ENCODE measurements at regions not wholly inside any gene's neighbourhood (a gene's known extent, or its start where the extent isn't known, plus 50 kb on each side); places are given as distances from the start of the nearest gene placed in this dataset.

GRCh38 chr4:152234571-152234970, 301.3 kb downstream of the FBXW7 start:
- DNase-seq, result no peak

GRCh38 chr4:152232271-152232670, 303.6 kb downstream of the FBXW7 start:
- DNase-seq, result no peak

GRCh38 chr4:152229782-152230289, 306.1 kb downstream of the FBXW7 start:
- DNase-seq, result no peak

GRCh38 chr4:152225680-152226079, 310.2 kb downstream of the FBXW7 start:
- DNase-seq, result no peak

GRCh38 chr4:152224721-152225420, 311.0 kb downstream of the FBXW7 start:
- DNase-seq, result no peak

- DNase-seq, result no peak
Observed at GRCh38 chr4:152224223-152224622, 311.7 kb downstream of the FBXW7 start.

- DNase-seq, result no peak
Observed at GRCh38 chr4:152223600-152223999, 312.3 kb downstream of the FBXW7 start.

GRCh38 chr4:152221816-152222516, 313.9 kb downstream of the FBXW7 start:
- DNase-seq, result no peak

GRCh38 chr4:152220201-152220666, 315.7 kb downstream of the FBXW7 start:
- DNase-seq, result no peak

- no peak for DNase-seq
Observed at GRCh38 chr4:152218576-152218975, 317.3 kb downstream of the FBXW7 start.

GRCh38 chr4:152217896-152218295, 318.0 kb downstream of the FBXW7 start:
- DNase-seq, result no peak

GRCh38 chr4:152211936-152212653, 323.8 kb downstream of the FBXW7 start:
- DNase-seq, result no peak

GRCh38 chr4:152209772-152210493, 326.0 kb downstream of the FBXW7 start:
- no peak for DNase-seq

- DNase-seq, result no peak
Observed at GRCh38 chr4:152207378-152207720, 328.5 kb downstream of the FBXW7 start.

GRCh38 chr4:152206646-152207377, 329.1 kb downstream of the FBXW7 start:
- no peak for DNase-seq

- no peak for DNase-seq
Observed at GRCh38 chr4:152206185-152206584, 329.7 kb downstream of the FBXW7 start.

- DNase-seq, result no peak
Observed at GRCh38 chr4:152202415-152202814, 333.5 kb downstream of the FBXW7 start.

GRCh38 chr4:152200511-152201333, 335.2 kb downstream of the FBXW7 start:
- DNase-seq, result no peak

GRCh38 chr4:152197211-152197610, 338.7 kb downstream of the FBXW7 start:
- no peak for DNase-seq

GRCh38 chr4:152195888-152196287, 340.0 kb downstream of the FBXW7 start:
- DNase-seq, result no peak

GRCh38 chr4:152193059-152193458, 342.8 kb downstream of the FBXW7 start:
- DNase-seq, result no peak
